Tibial artery (tissue), 4 donors: ENCODE measurements at regions not wholly inside any gene's neighbourhood (a gene's known extent, or its start where the extent isn't known, plus 50 kb on each side); places are given as distances from the start of the nearest gene placed in this dataset.

Source experiments
- DNase-seq, 2 donors: peaks; one replicate each; pipeline ENCODE4 v3.0.0-alpha.2; 2019
- H3K27ac ChIP-seq, 2 donors: fragments of 200-600 bp; sonication (generic) in 1 of 2; 1 replicate in 1 of 2; 2 replicates in 1 of 2; pipeline ENCODE4 v1.5.1; 2018 to 2019; ENCODE audit warnings: mild to moderate bottlenecking in 1 of 2
- H3K27me3 ChIP-seq, 2 donors: fragments of 200-600 bp; sonication (generic) in 1 of 2; one replicate each; pipeline versions ENCODE4 v1.5.1 to v1.6.0; 2016 to 2019
- H3K36me3 ChIP-seq, 3 donors: fragments of 200-600 bp; sonication (generic) in 2 of 3; one replicate each; pipeline ENCODE4 v1.5.1; 2016 to 2019; ENCODE audit warnings: mild to moderate bottlenecking in 2 of 3
- H3K4me1 ChIP-seq, 4 donors: fragments of 200-600 bp; sonication (generic) in 2 of 4; 1 replicate in 3 of 4; 2 replicates in 1 of 4; pipeline ENCODE4 v1.5.1; 2016 to 2019
- H3K4me3 ChIP-seq, 2 donors: fragments of 200-600 bp; sonication (generic) in 1 of 2; 1 replicate in 1 of 2; 2 replicates in 1 of 2; pipeline ENCODE4 v1.5.1; 2018 to 2019; ENCODE audit warnings: mild to moderate bottlenecking in 2 of 2
- H3K9me3 ChIP-seq, 3 donors: fragments of 200-600 bp; sonication (generic) in 1 of 3; one replicate each; pipeline ENCODE4 v1.5.1; 2016 to 2019
- CTCF ChIP-seq, 2 experiments: fragments of 200-600 bp in 1 of 2; fragments of 450-650 bp in 1 of 2; IDR thresholded peaks; one replicate each; pipeline ENCODE4 v1.5.1; 2017 to 2019; ENCODE audit warnings: antibody characterized with exemption in 2 of 2, mild to moderate bottlenecking in 1 of 2, moderate library complexity in 1 of 2
- intact Hi-C: fragments of 100-400 bp; cut with DNase I; formaldehyde crosslinking; loops from one replicate; pipeline ENCODE4 v1.15.0; 2023; ENCODE audit warnings: low total_unique reads

GRCh38 chr3:59600631-59601030 lies 550.8 kb upstream of the CFAP20DC start:
- TF ChIP-seq CTCF (IDR thresholded peaks at IDR 0.05), result no peak
- Histone ChIP-seq H3K27ac (no peak overlapping the region), H3K4me3 (no peak overlapping the region), H3K36me3 (no peaks in the 10 kb centered on the region), H3K27me3 (no peaks in the 10 kb centered on the region), H3K4me1 (no peaks in the 10 kb centered on the region), H3K9me3 (no peaks in the 10 kb centered on the region)
- intact Hi-C loops, result no loop called here
- no peak for DNase-seq

- TF ChIP-seq CTCF (IDR thresholded peaks at IDR 0.05), result no peak
- intact Hi-C loops, result no loop called here
- H3K36me3 ChIP-seq, result no peaks in the 10 kb centered on the region
- H3K9me3 ChIP-seq, result no peaks in the 10 kb centered on the region
- no peaks in the 10 kb centered on the region for H3K27me3 ChIP-seq
- DNase-seq, result no peak
- no peaks in the 10 kb centered on the region for H3K4me1 ChIP-seq
- H3K4me3 ChIP-seq, result no peak overlapping the region
- no peak overlapping the region for H3K27ac ChIP-seq
Measured at GRCh38 chr3:59596741-59597140, 546.9 kb upstream of the CFAP20DC start.

DNA sequence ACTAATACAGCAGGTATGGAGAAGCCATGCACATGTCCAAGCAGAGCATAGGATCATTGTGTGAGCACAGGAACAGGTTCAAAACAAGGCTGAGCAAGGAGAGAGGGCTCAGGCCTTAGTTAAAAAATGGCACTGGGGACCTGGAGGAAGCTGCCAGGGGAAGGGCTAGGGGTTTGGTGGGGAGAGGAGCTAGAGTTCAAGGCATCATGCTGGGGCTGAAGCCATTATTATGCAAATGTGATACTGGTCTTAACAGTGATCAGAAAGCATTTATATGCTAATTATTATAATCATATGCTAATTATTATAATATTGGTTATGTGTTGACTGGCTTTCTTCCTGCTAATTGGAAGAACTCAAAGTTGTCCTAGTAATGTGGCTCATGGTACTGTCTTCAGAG lies 546.0 kb upstream of the CFAP20DC start:
- TF ChIP-seq CTCF (IDR thresholded peaks at IDR 0.05), result no peak
- Histone ChIP-seq H3K27ac (no peak overlapping the region), H3K4me3 (no peak overlapping the region), H3K27me3 (no peaks in the 10 kb centered on the region), H3K9me3 (no peaks in the 10 kb centered on the region), H3K36me3 (no peaks in the 10 kb centered on the region), H3K4me1 (no peaks in the 10 kb centered on the region)
- DNase-seq, result no peak
- intact Hi-C loops, result no loop called here

GRCh38 chr3:59593380-59593779 lies 543.6 kb upstream of the CFAP20DC start:
- intact Hi-C loops, result no loop called here
- no peak for DNase-seq
- Histone ChIP-seq H3K4me3 (no peak overlapping the region), H3K4me1 (no peaks in the 10 kb centered on the region), H3K27ac (no peak overlapping the region), H3K27me3 (no peaks in the 10 kb centered on the region), H3K9me3 (no peaks in the 10 kb centered on the region), H3K36me3 (no peaks in the 10 kb centered on the region)
- TF ChIP-seq CTCF (IDR thresholded peaks at IDR 0.05), result no peak

- H3K27ac ChIP-seq, result no peak overlapping the region
- intact Hi-C loops, result no loop called here
- H3K27me3 ChIP-seq, result no peaks in the 10 kb centered on the region
- no peak overlapping the region for H3K4me3 ChIP-seq
- peaks cover 0 to 4% (median 0%) of the 10 kb centered on the region in 3 donors for H3K9me3 ChIP-seq
- no peak for TF ChIP-seq CTCF (IDR thresholded peaks at IDR 0.05)
- no peaks in the 10 kb centered on the region for H3K4me1 ChIP-seq
- no peaks in the 10 kb centered on the region for H3K36me3 ChIP-seq
- DNase-seq, result no peak
Measured at GRCh38 chr3:59580996-59581395, 531.2 kb upstream of the CFAP20DC start.

DNA sequence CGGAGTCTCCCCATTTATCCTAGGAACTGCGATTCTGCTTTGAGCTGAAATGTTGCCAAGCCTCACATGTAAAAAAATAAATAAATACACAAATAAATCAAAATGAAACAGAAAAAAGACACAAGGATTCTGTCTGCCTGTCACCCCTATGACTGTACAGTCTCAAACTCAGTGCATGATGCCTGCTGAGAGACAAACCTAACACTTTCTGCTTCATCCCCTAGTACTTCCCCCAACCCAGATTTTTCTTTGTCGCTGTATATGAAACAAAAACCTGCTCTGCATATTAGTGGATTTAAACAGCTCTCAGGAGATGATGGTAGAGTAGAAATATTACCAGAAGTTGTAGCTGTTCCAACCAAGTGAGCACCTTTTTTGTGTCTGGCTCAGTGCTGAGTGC lies 530.7 kb upstream of the CFAP20DC start:
- no peaks in the 10 kb centered on the region for H3K9me3 ChIP-seq
- H3K4me1 ChIP-seq, result no peaks in the 10 kb centered on the region
- no peak for TF ChIP-seq CTCF (IDR thresholded peaks at IDR 0.05)
- intact Hi-C loops, result no loop called here
- no peaks in the 10 kb centered on the region for H3K36me3 ChIP-seq
- no peak overlapping the region for H3K4me3 ChIP-seq
- no peaks in the 10 kb centered on the region for H3K27me3 ChIP-seq
- no peak for DNase-seq
- H3K27ac ChIP-seq, result no peak overlapping the region
